Endodermal cell (in vitro differentiated cells): ENCODE measurements at regions not wholly inside any gene's neighbourhood (a gene's known extent, or its start where the extent isn't known, plus 50 kb on each side); places are given as distances from the start of the nearest gene placed in this dataset.

Experiments
- DNase-seq: peaks from one replicate; pipeline ENCODE4 v3.0.0-alpha.2; 2017
- H3K27ac ChIP-seq: 2 replicates; pipeline ENCODE4 v1.5.1; 2013; ENCODE audit warnings: mild to moderate bottlenecking, low read depth, low read length, moderate library complexity
- H3K27me3 ChIP-seq: 2 replicates; pipeline ENCODE4 v1.6.1; 2013; ENCODE audit warnings: mild to moderate bottlenecking, low read length, moderate library complexity; ENCODE audit not compliant: insufficient read depth, control insufficient read depth, poor library complexity, severe bottlenecking
- H3K36me3 ChIP-seq: 2 replicates; pipeline ENCODE4 v1.7.0; 2013; ENCODE audit warnings: mild to moderate bottlenecking, low read length, moderate library complexity; ENCODE audit not compliant: control insufficient read depth, insufficient read depth
- H3K4me1 ChIP-seq: one replicate; pipeline ENCODE4 v1.7.0; 2013; ENCODE audit warnings: low read length; ENCODE audit not compliant: control insufficient read depth, insufficient read depth
- H3K4me3 ChIP-seq: 2 replicates; pipeline ENCODE4 v1.5.1; 2013; ENCODE audit warnings: mild to moderate bottlenecking, low read length, moderate library complexity
- H3K9ac ChIP-seq: 2 replicates; pipeline ENCODE4 v1.6.1; 2013; ENCODE audit warnings: mild to moderate bottlenecking, low read length, moderate library complexity; ENCODE audit not compliant: poor library complexity, severe bottlenecking; ENCODE audit errors: extremely low read depth
- H3K9me3 ChIP-seq: 2 replicates; pipeline ENCODE4 v1.6.1; 2013; ENCODE audit warnings: mild to moderate bottlenecking, low read length, moderate library complexity; ENCODE audit not compliant: control insufficient read depth
- H3K27ac Mint-ChIP-seq: 2 replicates; pipeline ENCODE4 v1.8.0; 2020; ENCODE audit warnings: mixed read lengths
- H3K27me3 Mint-ChIP-seq: 2 replicates; pipeline ENCODE4 v1.8.0; 2021; ENCODE audit warnings: mild to moderate bottlenecking, mixed read lengths; ENCODE audit not compliant: insufficient read depth
- H3K36me3 Mint-ChIP-seq: 2 replicates; pipeline ENCODE4 v1.8.0; 2020; ENCODE audit warnings: low read depth, mixed read lengths
- H3K4me1 Mint-ChIP-seq: 2 replicates; pipeline ENCODE4 v1.8.0; 2020; ENCODE audit warnings: mixed read lengths
- H3K4me3 Mint-ChIP-seq: 2 replicates; pipeline ENCODE4 v1.8.0; 2020; ENCODE audit warnings: mild to moderate bottlenecking, moderate library complexity, mixed read lengths
- H3K9me3 Mint-ChIP-seq: 2 replicates; pipeline ENCODE4 v1.8.0; 2020; ENCODE audit warnings: mild to moderate bottlenecking, mixed read lengths
- CTCF ChIP-seq: fragments of 200-600 bp; sonication (generic); conservative IDR thresholded peaks from 2 replicates; pipeline ENCODE4 v1.5.0; 2021; ENCODE audit warnings: antibody characterized with exemption, mild to moderate bottlenecking
- WGBS, 2 experiments: methylation state at CpG; one replicate each; pipeline versions ENCODE4 v1.1.5 to v1.1.7; 2013; ENCODE audit warnings: missing lambda C conversion rate in 2 of 2, mixed read lengths in 1 of 2; ENCODE audit not compliant: insufficient coverage in 1 of 2, insufficient read length in 1 of 2; 5-methylcytosine and 5-hydroxymethylcytosine counted together

GRCh38 chr4:4726051-4726450, 133.4 kb upstream of the MSX1 start:
- no peak overlapping the region for H3K9ac ChIP-seq
- H3K4me3 ChIP-seq: peak overlapping the region; percentile 27
- Mint-ChIP-seq H3K27me3 (peaks cover 7% of the 10 kb centered on the region), H3K27ac (no peak overlapping the region), H3K4me1 (no peaks in the 10 kb centered on the region), H3K9me3 (peaks cover 46% of the 10 kb centered on the region), H3K36me3 (peaks cover 18% of the 10 kb centered on the region), H3K4me3 (no peak overlapping the region)
- peak; percentile 63 for DNase-seq
- TF ChIP-seq CTCF: peak; percentile 72
- H3K27ac ChIP-seq: no peak overlapping the region
- WGBS, 2 experiments: 83 to 91% methylated on average over 2 of the region's 2 CpGs
- no peaks in the 10 kb centered on the region for H3K27me3 ChIP-seq
- peaks cover 32% of the 10 kb centered on the region for H3K9me3 ChIP-seq
- no peaks in the 10 kb centered on the region for H3K4me1 ChIP-seq
- H3K36me3 ChIP-seq: no peaks in the 10 kb centered on the region

- 86 to 88% methylated on average over 3 to 4 of the region's 4 CpGs for WGBS, 2 experiments
- Mint-ChIP-seq H3K9me3 (peaks cover 46% of the 10 kb centered on the region), H3K4me1 (no peaks in the 10 kb centered on the region), H3K36me3 (peaks cover 18% of the 10 kb centered on the region), H3K27me3 (peaks cover 7% of the 10 kb centered on the region), H3K4me3 (no peak overlapping the region), H3K27ac (no peak overlapping the region)
- Histone ChIP-seq H3K9ac (no peak overlapping the region), H3K36me3 (no peaks in the 10 kb centered on the region), H3K9me3 (peaks cover 32% of the 10 kb centered on the region), H3K27ac (no peak overlapping the region), H3K4me1 (no peaks in the 10 kb centered on the region), H3K4me3 (no peak overlapping the region), H3K27me3 (no peaks in the 10 kb centered on the region)
- DNase-seq: no peak
- TF ChIP-seq CTCF: no peak
Measured at GRCh38 chr4:4724321-4724720, 135.1 kb upstream of the MSX1 start.

DNA sequence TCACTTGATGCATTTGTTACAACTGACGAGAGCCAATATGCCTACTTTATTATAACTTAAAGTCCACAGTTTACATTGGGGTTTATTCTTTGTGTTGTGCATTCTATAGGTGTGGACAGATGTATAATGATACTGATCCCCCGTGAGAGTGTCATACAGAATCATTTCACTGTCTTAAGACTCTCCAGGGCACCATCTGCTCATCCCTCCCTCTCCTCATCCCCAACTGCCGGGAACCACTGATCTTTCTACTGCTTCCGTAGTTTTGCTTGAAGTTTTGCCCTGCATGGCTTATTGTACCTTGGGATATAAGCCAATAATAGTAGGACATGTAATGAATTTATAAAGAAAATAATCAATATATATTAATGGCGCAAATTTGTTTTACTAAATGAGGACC, 137.8 kb upstream of the MSX1 start:
- Mint-ChIP-seq H3K36me3 (peaks cover 14% of the 10 kb centered on the region), H3K4me1 (no peaks in the 10 kb centered on the region), H3K4me3 (no peak overlapping the region), H3K9me3 (peaks cover 40% of the 10 kb centered on the region), H3K27ac (no peak overlapping the region), H3K27me3 (peaks cover 7% of the 10 kb centered on the region)
- no peak overlapping the region for H3K27ac ChIP-seq
- DNase-seq: no peak
- no peak overlapping the region for H3K9ac ChIP-seq
- no peaks in the 10 kb centered on the region for H3K36me3 ChIP-seq
- no peaks in the 10 kb centered on the region for H3K27me3 ChIP-seq
- 88% methylated on average over 4 of the region's 5 CpGs; no CpG with 5 or more reads in 1 of the 2 experiments for WGBS, 2 experiments
- no peak for TF ChIP-seq CTCF
- no peak overlapping the region for H3K4me3 ChIP-seq
- H3K9me3 ChIP-seq: peaks cover 30% of the 10 kb centered on the region
- no peaks in the 10 kb centered on the region for H3K4me1 ChIP-seq
